Neural progenitor cell (in vitro differentiated cells): ENCODE measurements at regions not wholly inside any gene's neighbourhood (a gene's known extent, or its start where the extent isn't known, plus 50 kb on each side); places are given as distances from the start of the nearest gene placed in this dataset.

Experiments
- DNase-seq: peaks from one replicate; pipeline ENCODE4 v3.0.0-alpha.2; 2016; ENCODE audit warnings: low spot score
- H2AFZ ChIP-seq: fragments of 200-600 bp; sonication (generic); replicated peaks from 2 replicates; pipeline ENCODE4 v1.6.1; 2016; ENCODE audit warnings: antibody characterized with exemption
- H3F3A ChIP-seq: fragments of 200-600 bp; sonication (generic); 2 replicates; pipeline ENCODE4 v1.6.1; 2016; ENCODE audit warnings: antibody characterized with exemption, low read depth
- H3K27ac ChIP-seq: fragments of 200-600 bp; sonication (generic); 2 replicates; pipeline ENCODE4 v1.5.1; 2016; ENCODE audit warnings: mild to moderate bottlenecking
- H3K27me3 ChIP-seq: fragments of 200-600 bp; sonication (generic); 2 replicates; pipeline ENCODE4 v1.6.1; 2016; ENCODE audit warnings: mild to moderate bottlenecking, moderate library complexity
- H3K36me3 ChIP-seq: fragments of 200-600 bp; sonication (generic); 2 replicates; pipeline ENCODE4 v1.5.1; 2016
- H3K4me1 ChIP-seq: fragments of 200-600 bp; sonication (generic); 2 replicates; pipeline ENCODE4 v1.6.1; 2016; ENCODE audit warnings: mixed run types
- H3K4me2 ChIP-seq: fragments of 200-600 bp; sonication (generic); 2 replicates; pipeline ENCODE4 v1.6.1; 2016
- H3K4me3 ChIP-seq: fragments of 200-600 bp; sonication (generic); 2 replicates; pipeline ENCODE4 v1.5.1; 2016
- H3K79me2 ChIP-seq: fragments of 200-600 bp; sonication (generic); 2 replicates; pipeline ENCODE4 v1.6.1; 2016; ENCODE audit warnings: low read depth
- H3K9ac ChIP-seq: fragments of 200-600 bp; sonication (generic); 2 replicates; pipeline ENCODE4 v1.6.1; 2016
- H3K9me3 ChIP-seq: fragments of 200-600 bp; sonication (generic); 2 replicates; pipeline ENCODE4 v1.5.1; 2016; ENCODE audit warnings: low read depth
- H4K20me1 ChIP-seq: fragments of 200-600 bp; sonication (generic); 2 replicates; pipeline ENCODE4 v1.6.1; 2016; ENCODE audit warnings: low read depth
- H3K27ac Mint-ChIP-seq: 3 replicates; pipeline ENCODE4 v1.8.0; 2021; ENCODE audit warnings: mixed read lengths
- H3K27me3 Mint-ChIP-seq: 2 replicates; pipeline ENCODE4 v1.8.0; 2022; ENCODE audit warnings: low read depth, mild to moderate bottlenecking, inconsistent platforms, moderate library complexity, mixed read lengths; ENCODE audit not compliant: insufficient read depth
- H3K36me3 Mint-ChIP-seq: 3 replicates; pipeline ENCODE4 v1.8.0; 2021; ENCODE audit warnings: mixed read lengths
- H3K4me1 Mint-ChIP-seq: 3 replicates; pipeline ENCODE4 v1.8.0; 2021; ENCODE audit warnings: mixed read lengths
- H3K4me3 Mint-ChIP-seq: 3 replicates; pipeline ENCODE4 v1.8.0; 2021; ENCODE audit warnings: mild to moderate bottlenecking, moderate library complexity, mixed read lengths
- H3K9me3 Mint-ChIP-seq: 3 replicates; pipeline ENCODE4 v1.8.0; 2020; ENCODE audit warnings: mixed read lengths
- EZH2 ChIP-seq: fragments of 200-600 bp; sonication (generic); IDR thresholded peaks from 2 replicates; pipeline ENCODE4 v1.6.1; 2017; ENCODE audit warnings: antibody characterized with exemption, mild to moderate bottlenecking, moderate library complexity
- EZH2phosphoT487 ChIP-seq: fragments of 200-600 bp; sonication (generic); IDR thresholded peaks from 2 replicates; pipeline ENCODE4 v1.6.1; 2017; ENCODE audit warnings: antibody characterized with exemption
- TF ChIP-seq, protein P1 (sequence below): fragments of 200-600 bp; sonication (generic); IDR thresholded peaks from 2 replicates; pipeline ENCODE4 v1.5.1; 2017; ENCODE audit warnings: antibody characterized with exemption, mild to moderate bottlenecking

DNA sequence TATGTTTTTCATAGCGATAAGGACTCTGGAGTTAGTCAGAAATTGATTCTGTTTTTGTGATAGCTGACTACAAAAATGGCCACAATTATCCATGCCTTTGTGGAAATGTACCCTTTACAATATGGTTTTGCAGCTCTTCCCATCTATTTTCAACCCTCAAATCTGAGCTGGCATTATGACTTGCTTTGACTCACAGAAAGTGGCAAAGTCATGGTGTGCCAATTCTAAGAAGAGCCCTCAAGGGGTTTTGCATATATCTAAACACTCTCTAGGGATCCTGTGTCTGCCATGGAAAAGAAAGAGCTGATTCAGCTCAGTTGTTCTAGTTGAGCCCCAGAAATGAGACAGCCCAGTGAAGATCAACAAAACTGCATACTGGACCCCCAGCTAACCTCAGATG, 390.5 kb upstream of the RAG2 start:
- H3K9ac ChIP-seq: no peak overlapping the region
- H3F3A ChIP-seq: peaks cover 11% of the 10 kb centered on the region
- H3K4me2 ChIP-seq: no peak overlapping the region
- H2AFZ ChIP-seq: no peak overlapping the region
- no peaks in the 10 kb centered on the region for H3K79me2 ChIP-seq
- H4K20me1 ChIP-seq: no peaks in the 10 kb centered on the region
- no peak for DNase-seq
- H3K4me3 Mint-ChIP-seq: no peak overlapping the region
- H3K9me3 ChIP-seq: no peaks in the 10 kb centered on the region
- H3K27ac Mint-ChIP-seq: no peak overlapping the region
- TF ChIP-seq, protein P1, sequence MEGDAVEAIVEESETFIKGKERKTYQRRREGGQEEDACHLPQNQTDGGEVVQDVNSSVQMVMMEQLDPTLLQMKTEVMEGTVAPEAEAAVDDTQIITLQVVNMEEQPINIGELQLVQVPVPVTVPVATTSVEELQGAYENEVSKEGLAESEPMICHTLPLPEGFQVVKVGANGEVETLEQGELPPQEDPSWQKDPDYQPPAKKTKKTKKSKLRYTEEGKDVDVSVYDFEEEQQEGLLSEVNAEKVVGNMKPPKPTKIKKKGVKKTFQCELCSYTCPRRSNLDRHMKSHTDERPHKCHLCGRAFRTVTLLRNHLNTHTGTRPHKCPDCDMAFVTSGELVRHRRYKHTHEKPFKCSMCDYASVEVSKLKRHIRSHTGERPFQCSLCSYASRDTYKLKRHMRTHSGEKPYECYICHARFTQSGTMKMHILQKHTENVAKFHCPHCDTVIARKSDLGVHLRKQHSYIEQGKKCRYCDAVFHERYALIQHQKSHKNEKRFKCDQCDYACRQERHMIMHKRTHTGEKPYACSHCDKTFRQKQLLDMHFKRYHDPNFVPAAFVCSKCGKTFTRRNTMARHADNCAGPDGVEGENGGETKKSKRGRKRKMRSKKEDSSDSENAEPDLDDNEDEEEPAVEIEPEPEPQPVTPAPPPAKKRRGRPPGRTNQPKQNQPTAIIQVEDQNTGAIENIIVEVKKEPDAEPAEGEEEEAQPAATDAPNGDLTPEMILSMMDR: no peak
- TF ChIP-seq EZH2phosphoT487 (no peak), EZH2 (no peak)
- peaks cover 5% of the 10 kb centered on the region for H3K4me1 Mint-ChIP-seq
- H3K27ac ChIP-seq: no peak overlapping the region
- H3K36me3 ChIP-seq: no peaks in the 10 kb centered on the region
- peaks cover 2% of the 10 kb centered on the region for H3K27me3 Mint-ChIP-seq
- no peaks in the 10 kb centered on the region for H3K9me3 Mint-ChIP-seq
- no peak overlapping the region for H3K4me3 ChIP-seq
- no peaks in the 10 kb centered on the region for H3K27me3 ChIP-seq
- H3K36me3 Mint-ChIP-seq: no peaks in the 10 kb centered on the region
- H3K4me1 ChIP-seq: peaks cover 14% of the 10 kb centered on the region

DNA sequence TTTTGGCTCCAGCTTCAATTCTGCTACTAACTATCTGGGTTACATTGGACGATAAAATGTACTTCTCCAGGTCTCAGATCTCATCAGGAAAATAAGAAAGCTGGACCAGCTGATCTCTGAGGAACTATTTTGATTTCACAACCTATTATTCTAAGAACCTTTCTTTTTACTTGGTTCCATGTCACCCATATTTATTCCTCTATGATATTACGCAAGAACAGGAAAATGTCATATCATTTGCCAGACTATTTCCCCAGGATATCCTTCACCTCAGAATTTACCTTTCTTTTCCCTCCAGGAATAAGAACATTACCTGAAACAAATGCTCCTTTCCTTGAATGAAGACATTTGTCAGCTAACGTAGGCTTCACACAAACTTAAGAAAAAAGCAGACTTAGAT, 387.5 kb upstream of the RAG2 start:
- peaks cover 11% of the 10 kb centered on the region for H3F3A ChIP-seq
- peaks cover 5% of the 10 kb centered on the region for H3K4me1 Mint-ChIP-seq

DNA sequence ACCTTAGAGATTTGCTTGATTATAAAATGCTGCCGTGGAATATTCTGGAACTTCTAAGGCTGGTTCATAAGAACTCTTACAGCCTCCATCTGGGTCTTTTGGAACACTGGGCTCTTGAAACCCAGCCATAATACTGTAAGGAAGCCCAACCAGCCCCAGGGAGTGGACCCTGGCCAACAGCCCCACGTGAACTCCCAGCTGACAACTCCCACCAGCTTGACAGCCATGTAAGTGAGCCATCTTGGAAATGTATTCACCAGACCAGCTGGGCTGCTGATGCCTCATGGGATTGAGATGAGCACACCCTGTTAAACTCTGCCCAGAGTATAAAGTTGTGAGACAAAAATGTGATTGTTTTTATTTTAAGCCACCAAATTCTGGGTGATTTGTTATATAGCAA, 378.7 kb upstream of the RAG2 start:
- no peaks in the 10 kb centered on the region for H3K27me3 Mint-ChIP-seq
- peaks cover 6% of the 10 kb centered on the region for H3K9me3 ChIP-seq
- no peak overlapping the region for H3K4me2 ChIP-seq
- no peak overlapping the region for H2AFZ ChIP-seq
- no peak overlapping the region for H3K27ac Mint-ChIP-seq
- H3K4me1 Mint-ChIP-seq: peaks cover 5% of the 10 kb centered on the region
- no peaks in the 10 kb centered on the region for H3K36me3 Mint-ChIP-seq
- H3K4me3 ChIP-seq: no peak overlapping the region
- no peaks in the 10 kb centered on the region for H3F3A ChIP-seq
- H3K4me1 ChIP-seq: no peaks in the 10 kb centered on the region
- no peak overlapping the region for H3K4me3 Mint-ChIP-seq
- no peaks in the 10 kb centered on the region for H3K27me3 ChIP-seq
- H4K20me1 ChIP-seq: no peaks in the 10 kb centered on the region
- no peaks in the 10 kb centered on the region for H3K79me2 ChIP-seq
- peaks cover 11% of the 10 kb centered on the region for H3K9me3 Mint-ChIP-seq
- TF ChIP-seq EZH2 (no peak), EZH2phosphoT487 (no peak)
- TF ChIP-seq, protein P1: no peak
- DNase-seq: no peak
- H3K27ac ChIP-seq: no peak overlapping the region
- H3K9ac ChIP-seq: no peak overlapping the region
- H3K36me3 ChIP-seq: peaks cover 8% of the 10 kb centered on the region

More for the DNA sequence above, 387.5 kb upstream of the RAG2 start:
- Histone ChIP-seq H3K36me3 (no peaks in the 10 kb centered on the region), H3K9me3 (peaks cover 4% of the 10 kb centered on the region), H4K20me1 (no peaks in the 10 kb centered on the region), H2AFZ (no peak overlapping the region), H3K9ac (no peak overlapping the region), H3K4me3 (no peak overlapping the region), H3K4me2 (no peak overlapping the region), H3K79me2 (no peaks in the 10 kb centered on the region), H3K27ac (no peak overlapping the region), H3K4me1 (peaks cover 16% of the 10 kb centered on the region), H3K27me3 (no peaks in the 10 kb centered on the region)
- peaks cover 2% of the 10 kb centered on the region for H3K27me3 Mint-ChIP-seq
- H3K9me3 Mint-ChIP-seq: peaks cover 9% of the 10 kb centered on the region
- TF ChIP-seq, protein P1: no peak
- TF ChIP-seq EZH2phosphoT487: no peak
- no peak for TF ChIP-seq EZH2
- H3K27ac Mint-ChIP-seq: no peak overlapping the region
- no peaks in the 10 kb centered on the region for H3K36me3 Mint-ChIP-seq
- no peak for DNase-seq
- no peak overlapping the region for H3K4me3 Mint-ChIP-seq
